ENCODE measurements at regions not wholly inside any gene's neighbourhood (a gene's known extent, or its start where the extent isn't known, plus 50 kb on each side); places are given as distances from the start of the nearest gene placed in this dataset.
"Not testable (repeated sequence)": the region's sequence is repeated elsewhere in the genome, so short reads cannot be mapped to it uniquely, and the experiment has no call there.

DNA sequence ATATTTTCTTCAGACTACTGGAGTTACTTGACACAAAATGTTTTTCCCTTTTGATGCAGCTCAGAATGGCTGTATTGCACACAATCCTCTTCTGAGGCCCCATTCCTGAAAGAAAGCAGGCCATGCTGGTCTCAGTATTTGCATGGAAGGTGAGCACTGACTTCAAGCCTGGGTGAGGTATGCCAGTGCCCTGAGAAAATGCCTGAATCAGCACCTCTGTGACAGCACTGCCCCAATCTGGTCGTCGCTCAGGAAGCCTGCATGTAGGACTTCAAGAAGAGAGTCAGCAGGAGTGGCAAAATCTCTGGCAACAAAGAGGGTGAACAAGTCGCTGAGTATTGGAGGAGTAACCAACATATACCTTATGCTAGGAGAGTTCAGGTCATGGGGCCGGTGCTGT is 425.2 kb upstream of the PIK3R1 start:
- Histone ChIP-seq H3K27ac (no peak overlapping the region), H3F3A (ENCODE audit: insufficient read depth, low read depth) (no peaks in the 10 kb centered on the region), H3K79me2 (ENCODE audit: low read depth) (no peaks in the 10 kb centered on the region), H3K4me3 (no peak overlapping the region), H3K4me2 (no peak overlapping the region), H3K4me1 (replicated peaks; ENCODE audit: insufficient read depth) (no peaks in the 10 kb centered on the region), H3K9me3 (ENCODE audit: insufficient read depth, low read depth) (no peaks in the 10 kb centered on the region), H4K20me1 (ENCODE audit: insufficient read depth) (no peaks in the 10 kb centered on the region), H3K9me2 (ENCODE audit: insufficient read depth) (no peaks in the 10 kb centered on the region), H2AFZ (no peak overlapping the region), H3K27me3 (ENCODE audit: insufficient read depth, low read depth) (no peaks in the 10 kb centered on the region), H3K36me3 (ENCODE audit: low read depth) (no peaks in the 10 kb centered on the region)
- TF ChIP-seq EZH2 (IDR thresholded peaks at IDR 0.05; ENCODE audit: low read depth) (no peak), CTCF (conservative IDR thresholded peaks at IDR 0.05) (no peak)
- ChIA-PET CTCF (no interaction called here), POLR2A (ENCODE audit: unreplicated experiment) (no interaction called here)
- intact Hi-C loops (cut with micrococcal nuclease; ENCODE audit: unreplicated experiment): no loop called here
- BruUV-seq (replicated peaks): no TSS peak
- DNase-seq: no peak

- H3K4me1 ChIP-seq (replicated peaks; ENCODE audit: insufficient read depth); H3K27me3 ChIP-seq (ENCODE audit: insufficient read depth, low read depth); H3K27ac ChIP-seq; H3K9me2 ChIP-seq (ENCODE audit: insufficient read depth); DNase-seq; H3K4me2 ChIP-seq; H2AFZ ChIP-seq; CTCF ChIA-PET; H3K79me2 ChIP-seq (ENCODE audit: low read depth); intact Hi-C loops (cut with micrococcal nuclease; ENCODE audit: unreplicated experiment); H3K9me3 ChIP-seq (ENCODE audit: insufficient read depth, low read depth); H4K20me1 ChIP-seq (ENCODE audit: insufficient read depth); H3K36me3 ChIP-seq (ENCODE audit: low read depth); POLR2A ChIA-PET (ENCODE audit: unreplicated experiment); H3F3A ChIP-seq (ENCODE audit: insufficient read depth, low read depth); BruUV-seq (replicated peaks); H3K4me3 ChIP-seq: not testable (repeated sequence)
These were observed 435.5 kb upstream of the PIK3R1 start for GRCh38 chr5:67779893-67780623.

DNA sequence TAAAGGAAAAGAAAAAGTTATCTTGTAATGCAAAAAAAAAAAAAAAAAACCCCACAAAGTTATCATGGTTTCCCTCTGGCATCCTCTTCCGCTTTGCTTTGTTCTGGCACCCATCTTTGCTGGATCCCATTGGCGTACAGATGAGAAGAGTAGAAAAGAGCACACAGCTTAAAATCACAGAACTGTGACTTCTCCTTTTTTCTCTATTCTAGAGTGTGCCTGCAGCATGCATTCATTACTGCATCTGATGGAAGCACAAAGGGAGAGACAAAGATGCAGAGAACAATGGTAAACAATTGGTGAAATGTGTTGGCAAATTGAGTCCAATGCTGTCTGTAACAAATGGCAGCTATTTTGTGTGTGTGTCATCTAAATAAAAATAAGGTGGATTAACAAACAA is 440.8 kb upstream of the PIK3R1 start:
- no peak overlapping the region for H3K4me2 ChIP-seq
- H3K36me3 ChIP-seq (ENCODE audit: low read depth): no peaks in the 10 kb centered on the region
- TF ChIP-seq CTCF (conservative IDR thresholded peaks at IDR 0.05) (no peak), EZH2 (IDR thresholded peaks at IDR 0.05; ENCODE audit: low read depth) (no peak)
- BruUV-seq (replicated peaks): no TSS peak
- no peaks in the 10 kb centered on the region for H3K9me3 ChIP-seq (ENCODE audit: insufficient read depth, low read depth)
- H4K20me1 ChIP-seq (ENCODE audit: insufficient read depth): no peaks in the 10 kb centered on the region
- POLR2A ChIA-PET (ENCODE audit: unreplicated experiment): no interaction called here
- no peak overlapping the region for H3K4me3 ChIP-seq
- intact Hi-C loops (cut with micrococcal nuclease; ENCODE audit: unreplicated experiment): no loop called here
- H3K9me2 ChIP-seq (ENCODE audit: insufficient read depth): no peaks in the 10 kb centered on the region
- no peaks in the 10 kb centered on the region for H3K79me2 ChIP-seq (ENCODE audit: low read depth)
- CTCF ChIA-PET: no interaction called here
- DNase-seq: no peak
- H3K4me1 ChIP-seq (replicated peaks; ENCODE audit: insufficient read depth): peaks cover 20% of the 10 kb centered on the region; the same call in 1 of the 2 replicates
- H2AFZ ChIP-seq: no peak overlapping the region
- H3F3A ChIP-seq (ENCODE audit: insufficient read depth, low read depth): peaks cover 3% of the 10 kb centered on the region; the same call in 1 of the 2 replicates
- no peaks in the 10 kb centered on the region for H3K27me3 ChIP-seq (ENCODE audit: insufficient read depth, low read depth)
- H3K27ac ChIP-seq: no peak overlapping the region

DNA sequence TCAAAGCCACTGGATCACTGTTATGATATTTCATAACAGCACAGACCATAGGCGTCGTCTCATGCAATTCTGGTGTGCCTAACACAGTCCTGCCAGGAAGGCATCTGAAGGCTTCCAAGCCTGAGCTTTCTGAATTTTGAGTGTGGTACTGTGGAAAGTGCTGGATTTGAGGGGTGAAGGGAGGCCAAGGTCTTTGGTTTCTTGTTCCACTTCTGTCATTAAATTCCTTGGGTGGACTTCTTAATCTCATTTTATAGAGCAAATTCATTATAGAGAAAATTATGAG is 441.3 kb upstream of the PIK3R1 start:
- Histone ChIP-seq H3K36me3 (ENCODE audit: low read depth) (no peaks in the 10 kb centered on the region), H3K9me3 (ENCODE audit: insufficient read depth, low read depth) (no peaks in the 10 kb centered on the region), H2AFZ (no peak overlapping the region), H4K20me1 (ENCODE audit: insufficient read depth) (no peaks in the 10 kb centered on the region), H3K9me2 (ENCODE audit: insufficient read depth) (no peaks in the 10 kb centered on the region), H3K4me3 (no peak overlapping the region), H3K79me2 (ENCODE audit: low read depth) (no peaks in the 10 kb centered on the region), H3K4me2 (no peak overlapping the region), H3K27me3 (ENCODE audit: insufficient read depth, low read depth) (no peaks in the 10 kb centered on the region), H3F3A (ENCODE audit: insufficient read depth, low read depth) (peaks cover 3% of the 10 kb centered on the region; the same call in 1 of the 2 replicates), H3K4me1 (replicated peaks; ENCODE audit: insufficient read depth) (peaks cover 23% of the 10 kb centered on the region; the same call in 1 of the 2 replicates), H3K27ac (peak overlapping the region; percentile 33; the same call in 1 of the 2 replicates)
- no TSS peak for BruUV-seq (replicated peaks)
- TF ChIP-seq CTCF (conservative IDR thresholded peaks at IDR 0.05): no peak
- no peak for TF ChIP-seq EZH2 (IDR thresholded peaks at IDR 0.05; ENCODE audit: low read depth)
- ChIA-PET POLR2A (ENCODE audit: unreplicated experiment) (no interaction called here), CTCF (no interaction called here)
- intact Hi-C loops (cut with micrococcal nuclease; ENCODE audit: unreplicated experiment): no loop called here
- no peak for DNase-seq
